ENCODE measurements at regions not wholly inside any gene's neighbourhood (a gene's known extent, or its start where the extent isn't known, plus 50 kb on each side); places are given as distances from the start of the nearest gene placed in this dataset.

DNA sequence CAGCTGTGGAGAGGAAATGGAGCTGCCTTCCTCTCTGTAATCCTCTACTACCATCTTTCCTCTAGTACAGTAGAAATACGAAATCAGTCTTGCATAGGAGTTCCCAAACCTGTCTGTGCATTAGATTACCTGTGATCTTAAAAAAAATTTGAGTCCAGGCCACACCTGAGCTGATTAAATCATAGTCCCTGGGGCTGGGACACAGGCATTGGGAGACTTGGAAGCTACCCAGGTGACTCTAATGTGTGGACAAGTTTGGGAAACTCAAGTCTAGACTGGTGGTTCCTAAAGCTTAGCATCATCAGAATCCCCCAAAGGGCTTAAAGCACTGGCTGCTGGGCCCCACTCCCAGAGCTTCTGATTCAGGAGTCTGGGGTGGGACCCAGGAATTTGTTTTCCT is 152.7 kb upstream of the GLI3 start:
- no peak overlapping the region for H3K4me3 ChIP-seq (ENCODE audit: low read depth, low read length)
- DNase-seq (ENCODE audit: low read depth), result no peak
- TF ChIP-seq, protein P1, sequence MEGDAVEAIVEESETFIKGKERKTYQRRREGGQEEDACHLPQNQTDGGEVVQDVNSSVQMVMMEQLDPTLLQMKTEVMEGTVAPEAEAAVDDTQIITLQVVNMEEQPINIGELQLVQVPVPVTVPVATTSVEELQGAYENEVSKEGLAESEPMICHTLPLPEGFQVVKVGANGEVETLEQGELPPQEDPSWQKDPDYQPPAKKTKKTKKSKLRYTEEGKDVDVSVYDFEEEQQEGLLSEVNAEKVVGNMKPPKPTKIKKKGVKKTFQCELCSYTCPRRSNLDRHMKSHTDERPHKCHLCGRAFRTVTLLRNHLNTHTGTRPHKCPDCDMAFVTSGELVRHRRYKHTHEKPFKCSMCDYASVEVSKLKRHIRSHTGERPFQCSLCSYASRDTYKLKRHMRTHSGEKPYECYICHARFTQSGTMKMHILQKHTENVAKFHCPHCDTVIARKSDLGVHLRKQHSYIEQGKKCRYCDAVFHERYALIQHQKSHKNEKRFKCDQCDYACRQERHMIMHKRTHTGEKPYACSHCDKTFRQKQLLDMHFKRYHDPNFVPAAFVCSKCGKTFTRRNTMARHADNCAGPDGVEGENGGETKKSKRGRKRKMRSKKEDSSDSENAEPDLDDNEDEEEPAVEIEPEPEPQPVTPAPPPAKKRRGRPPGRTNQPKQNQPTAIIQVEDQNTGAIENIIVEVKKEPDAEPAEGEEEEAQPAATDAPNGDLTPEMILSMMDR (conservative IDR thresholded peaks at IDR 0.05; ENCODE audit: low read depth, low read length), result no peak

GRCh38 chr7:42385912-42386311 is 148.9 kb upstream of the GLI3 start:
- no peak for DNase-seq (ENCODE audit: low read depth)
- TF ChIP-seq, protein P1 (conservative IDR thresholded peaks at IDR 0.05; ENCODE audit: low read depth, low read length), result peak; percentile 20
- no peak overlapping the region for H3K4me3 ChIP-seq (ENCODE audit: low read depth, low read length)

- TF ChIP-seq, protein P1 (conservative IDR thresholded peaks at IDR 0.05; ENCODE audit: low read depth, low read length), result no peak
- H3K4me3 ChIP-seq (ENCODE audit: low read depth, low read length), result no peak overlapping the region
- DNase-seq (ENCODE audit: low read depth), result no peak
Measured at GRCh38 chr7:42381161-42381560, 144.2 kb upstream of the GLI3 start.

DNA sequence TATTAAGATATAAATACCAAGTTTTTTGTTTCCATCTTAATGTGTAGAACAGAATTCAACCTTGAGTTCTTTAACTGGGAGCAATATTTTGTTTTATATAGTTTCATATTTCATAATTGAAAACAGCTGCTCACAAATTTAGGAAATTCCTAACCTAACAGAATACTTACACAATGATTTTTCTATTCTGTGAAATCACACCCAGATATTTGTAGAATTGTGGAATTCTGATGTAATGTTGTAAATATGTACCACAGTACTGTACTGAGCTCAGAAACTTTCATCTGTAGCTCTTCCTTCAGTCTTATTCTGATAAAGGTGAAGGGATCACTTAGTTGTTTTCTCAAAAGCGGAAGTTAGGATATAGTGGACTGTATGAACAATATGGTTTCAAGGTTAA is 143.4 kb upstream of the GLI3 start:
- DNase-seq (ENCODE audit: low read depth), result no peak
- H3K4me3 ChIP-seq (ENCODE audit: low read depth, low read length), result no peak overlapping the region
- TF ChIP-seq, protein P1 (conservative IDR thresholded peaks at IDR 0.05; ENCODE audit: low read depth, low read length), result no peak

GRCh38 chr7:42378149-42378548 is 141.1 kb upstream of the GLI3 start:
- no peak overlapping the region for H3K4me3 ChIP-seq (ENCODE audit: low read depth, low read length)
- DNase-seq (ENCODE audit: low read depth), result no peak
- TF ChIP-seq, protein P1 (conservative IDR thresholded peaks at IDR 0.05; ENCODE audit: low read depth, low read length), result no peak

GRCh38 chr7:42373285-42373684 is 136.3 kb upstream of the GLI3 start:
- no peak for DNase-seq (ENCODE audit: low read depth)
- H3K4me3 ChIP-seq (ENCODE audit: low read depth, low read length), result no peak overlapping the region
- TF ChIP-seq, protein P1 (conservative IDR thresholded peaks at IDR 0.05; ENCODE audit: low read depth, low read length), result no peak

DNA sequence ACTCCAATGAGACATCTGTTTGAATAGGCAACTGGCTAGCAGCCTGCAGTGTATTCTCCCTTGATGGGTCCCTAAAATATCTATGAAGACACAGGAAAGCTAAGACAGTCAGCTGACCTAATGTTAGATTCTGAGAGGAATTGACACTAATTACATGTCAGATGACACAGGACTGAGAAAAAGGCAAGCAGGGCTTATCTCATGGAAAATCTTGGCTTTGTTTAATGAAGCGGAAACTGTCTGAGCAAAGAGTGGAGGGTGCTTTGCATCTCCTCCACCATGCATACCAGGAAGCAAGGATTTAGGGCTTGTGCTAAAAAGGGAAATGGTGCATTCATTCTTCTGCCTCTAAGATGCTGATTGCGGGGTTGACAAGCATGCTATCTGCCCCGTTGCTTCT is 135.5 kb upstream of the GLI3 start:
- H3K4me3 ChIP-seq (ENCODE audit: low read depth, low read length), result no peak overlapping the region
- DNase-seq (ENCODE audit: low read depth), result no peak
- TF ChIP-seq, protein P1 (conservative IDR thresholded peaks at IDR 0.05; ENCODE audit: low read depth, low read length), result no peak

Measured in epithelial cell of proximal tubule (primary cell).